Thyroid gland (tissue), 4 donors: ENCODE measurements at regions not wholly inside any gene's neighbourhood (a gene's known extent, or its start where the extent isn't known, plus 50 kb on each side); places are given as distances from the start of the nearest gene placed in this dataset.

Experiments used
- POLR2A ChIP-seq, 2 donors: fragments of 450-650 bp; IDR thresholded peaks; one replicate each; pipeline ENCODE4 v1.6.1; 2017; ENCODE audit warnings: antibody characterized with exemption in 2 of 2, mild to moderate bottlenecking in 2 of 2, moderate library complexity in 1 of 2
- TF ChIP-seq, protein P1 (sequence below), 6 experiments: fragments of 200-600 bp in 3 of 6; fragments of 450-650 bp in 3 of 6; sonication (generic) in 3 of 6; IDR thresholded peaks; one replicate each; pipeline ENCODE4 v1.5.1; 2016 to 2019; ENCODE audit warnings: antibody characterized with exemption in 6 of 6, mild to moderate bottlenecking in 2 of 6, inconsistent platforms in 1 of 6, moderate library complexity in 1 of 6

DNA sequence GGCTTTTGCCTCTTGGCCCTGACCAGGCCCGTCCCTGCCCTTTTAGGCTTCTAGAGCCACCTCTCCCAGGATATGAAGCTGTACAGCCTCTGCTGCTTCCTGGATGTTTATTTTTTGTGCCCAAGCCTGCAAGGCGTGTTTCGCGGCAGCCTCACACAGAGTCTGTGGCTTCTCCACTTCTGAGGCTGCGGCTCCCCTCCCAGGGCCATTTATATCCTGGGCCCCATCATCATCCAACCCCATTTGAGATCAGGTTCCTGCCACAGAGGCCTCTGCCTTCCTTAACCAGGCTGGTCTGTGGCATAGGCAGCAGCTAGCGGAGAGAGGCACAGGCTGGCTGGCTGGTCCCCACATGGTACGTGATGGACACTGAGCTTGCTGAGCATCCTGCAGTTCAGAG lies 114.1 kb upstream of the PWP1 start:
- TF ChIP-seq, protein P1, sequence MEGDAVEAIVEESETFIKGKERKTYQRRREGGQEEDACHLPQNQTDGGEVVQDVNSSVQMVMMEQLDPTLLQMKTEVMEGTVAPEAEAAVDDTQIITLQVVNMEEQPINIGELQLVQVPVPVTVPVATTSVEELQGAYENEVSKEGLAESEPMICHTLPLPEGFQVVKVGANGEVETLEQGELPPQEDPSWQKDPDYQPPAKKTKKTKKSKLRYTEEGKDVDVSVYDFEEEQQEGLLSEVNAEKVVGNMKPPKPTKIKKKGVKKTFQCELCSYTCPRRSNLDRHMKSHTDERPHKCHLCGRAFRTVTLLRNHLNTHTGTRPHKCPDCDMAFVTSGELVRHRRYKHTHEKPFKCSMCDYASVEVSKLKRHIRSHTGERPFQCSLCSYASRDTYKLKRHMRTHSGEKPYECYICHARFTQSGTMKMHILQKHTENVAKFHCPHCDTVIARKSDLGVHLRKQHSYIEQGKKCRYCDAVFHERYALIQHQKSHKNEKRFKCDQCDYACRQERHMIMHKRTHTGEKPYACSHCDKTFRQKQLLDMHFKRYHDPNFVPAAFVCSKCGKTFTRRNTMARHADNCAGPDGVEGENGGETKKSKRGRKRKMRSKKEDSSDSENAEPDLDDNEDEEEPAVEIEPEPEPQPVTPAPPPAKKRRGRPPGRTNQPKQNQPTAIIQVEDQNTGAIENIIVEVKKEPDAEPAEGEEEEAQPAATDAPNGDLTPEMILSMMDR (IDR thresholded peaks at IDR 0.05): no peak
- TF ChIP-seq POLR2A (IDR thresholded peaks at IDR 0.05): no peak
